Ovary (tissue), 3 donors: ENCODE measurements at regions not wholly inside any gene's neighbourhood (a gene's known extent, or its start where the extent isn't known, plus 50 kb on each side); places are given as distances from the start of the nearest gene placed in this dataset.

Source experiments
- EP300 ChIP-seq: sonication (generic); formaldehyde crosslinking; IDR thresholded peaks from one replicate; pipeline ENCODE4 v1.6.1; 2017; ENCODE audit warnings: antibody characterized with exemption
- TF ChIP-seq, protein P1 (sequence below), 3 donors: fragments of 450-650 bp in 2 of 3; fragments of 200-600 bp in 1 of 3; IDR thresholded peaks; one replicate each; pipeline versions ENCODE4 v1.5.1 to v1.8.0; 2016 to 2022; ENCODE audit warnings: antibody characterized with exemption in 3 of 3, mild to moderate bottlenecking in 1 of 3
- donor health status: DM: no; HTN: no; CAD: no.

DNA sequence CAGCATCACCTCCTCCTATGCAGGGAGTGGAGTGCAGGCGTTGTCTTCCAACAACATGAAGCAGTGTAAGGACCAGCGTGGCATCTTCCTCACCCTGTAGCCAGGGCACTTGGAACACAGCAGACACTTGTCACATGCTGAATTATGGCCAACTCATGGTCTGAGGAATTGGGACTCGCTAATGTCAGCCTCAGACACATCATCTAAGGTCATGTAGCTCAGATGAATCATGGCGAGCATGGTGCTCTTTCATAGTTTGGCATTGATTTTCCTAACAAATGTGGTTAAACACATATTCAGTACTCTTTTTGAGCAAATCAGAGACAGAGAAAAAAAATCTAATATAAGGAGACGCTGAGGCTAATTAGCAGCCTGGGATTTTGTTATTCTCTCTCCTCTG, 99.6 kb upstream of the SGCG start:
- TF ChIP-seq, protein P1, sequence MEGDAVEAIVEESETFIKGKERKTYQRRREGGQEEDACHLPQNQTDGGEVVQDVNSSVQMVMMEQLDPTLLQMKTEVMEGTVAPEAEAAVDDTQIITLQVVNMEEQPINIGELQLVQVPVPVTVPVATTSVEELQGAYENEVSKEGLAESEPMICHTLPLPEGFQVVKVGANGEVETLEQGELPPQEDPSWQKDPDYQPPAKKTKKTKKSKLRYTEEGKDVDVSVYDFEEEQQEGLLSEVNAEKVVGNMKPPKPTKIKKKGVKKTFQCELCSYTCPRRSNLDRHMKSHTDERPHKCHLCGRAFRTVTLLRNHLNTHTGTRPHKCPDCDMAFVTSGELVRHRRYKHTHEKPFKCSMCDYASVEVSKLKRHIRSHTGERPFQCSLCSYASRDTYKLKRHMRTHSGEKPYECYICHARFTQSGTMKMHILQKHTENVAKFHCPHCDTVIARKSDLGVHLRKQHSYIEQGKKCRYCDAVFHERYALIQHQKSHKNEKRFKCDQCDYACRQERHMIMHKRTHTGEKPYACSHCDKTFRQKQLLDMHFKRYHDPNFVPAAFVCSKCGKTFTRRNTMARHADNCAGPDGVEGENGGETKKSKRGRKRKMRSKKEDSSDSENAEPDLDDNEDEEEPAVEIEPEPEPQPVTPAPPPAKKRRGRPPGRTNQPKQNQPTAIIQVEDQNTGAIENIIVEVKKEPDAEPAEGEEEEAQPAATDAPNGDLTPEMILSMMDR (IDR thresholded peaks at IDR 0.05), result no peak
- TF ChIP-seq EP300, result no peak
